ENCODE measurements at regions not wholly inside any gene's neighbourhood (a gene's known extent, or its start where the extent isn't known, plus 50 kb on each side); places are given as distances from the start of the nearest gene placed in this dataset.

- no peaks in the 10 kb centered on the region for H3K79me1 ChIP-seq (ENCODE audit: low read length)
- no peak overlapping the region for H3K14ac ChIP-seq (ENCODE audit: low read length)
- H3K4ac ChIP-seq (ENCODE audit: low read depth, low read length) = no peak overlapping the region
- no peak overlapping the region for H4K8ac ChIP-seq (ENCODE audit: low read depth, low read length)
- no peak overlapping the region for H2AK5ac ChIP-seq (ENCODE audit: low read length)
- no peak overlapping the region for H3K9ac ChIP-seq (ENCODE audit: low read length)
- H3K9me3 ChIP-seq (ENCODE audit: insufficient read depth, low read depth, low read length) = no peaks in the 10 kb centered on the region
- H2BK120ac ChIP-seq (ENCODE audit: insufficient read depth, low read length, poor library complexity) = no peak overlapping the region
- H4K12ac ChIP-seq (ENCODE audit: low read depth, low read length) = no peak overlapping the region
- no peak overlapping the region for H4K91ac ChIP-seq (ENCODE audit: low read depth, low read length)
- no peak overlapping the region for H3K27ac ChIP-seq (ENCODE audit: low read depth, low read length)
- H3K27me3 ChIP-seq (ENCODE audit: insufficient read depth, low read length) = no peaks in the 10 kb centered on the region
- no peaks in the 10 kb centered on the region for H3K4me1 ChIP-seq (ENCODE audit: control insufficient read depth in 1 of 2, insufficient read depth in 2 of 2, low read length in 2 of 2)
- H3K4me2 ChIP-seq (ENCODE audit: low read length) = no peak overlapping the region
- H3K36me3 ChIP-seq (ENCODE audit: control insufficient read depth in 1 of 2, insufficient read depth in 2 of 2, low read length in 2 of 2) = no peaks in the 10 kb centered on the region
- no peak overlapping the region for H3K23ac ChIP-seq (ENCODE audit: low read length)
- H2BK12ac ChIP-seq (ENCODE audit: low read length) = no peak overlapping the region
- no peak overlapping the region for H3K18ac ChIP-seq (ENCODE audit: low read length)
- no peak overlapping the region for H3K4me3 ChIP-seq (ENCODE audit: low read depth, low read length)
- no peak overlapping the region for H2AFZ ChIP-seq (ENCODE audit: insufficient read depth, low read length, poor library complexity)
- no peaks in the 10 kb centered on the region for H3K79me2 ChIP-seq (ENCODE audit: control insufficient read depth, insufficient read depth, low read length, poor library complexity)
- H2BK5ac ChIP-seq (ENCODE audit: low read depth, low read length, poor library complexity) = no peak overlapping the region
- no peak for DNase-seq
Observed at GRCh38 chr7:86012971-86013370, 630.7 kb upstream of the GRM3 start.

- Histone ChIP-seq H3K79me1 (ENCODE audit: low read length) (no peaks in the 10 kb centered on the region), H2AK5ac (ENCODE audit: low read length) (no peak overlapping the region)
Observed at GRCh38 chr7:86008898-86009297, 634.8 kb upstream of the GRM3 start.

GRCh38 chr7:86006909-86007308, 636.8 kb upstream of the GRM3 start:
- no peaks in the 10 kb centered on the region for H3K9me3 ChIP-seq (ENCODE audit: insufficient read depth, low read depth, low read length)
- WGBS (ENCODE audit: extremely low coverage, insufficient coverage, insufficient read length) = no CpG with 5 or more reads among the region's 2 CpGs
- H3K27me3 ChIP-seq (ENCODE audit: insufficient read depth, low read length) = no peaks in the 10 kb centered on the region
- no peaks in the 10 kb centered on the region for H3K79me2 ChIP-seq (ENCODE audit: control insufficient read depth, insufficient read depth, low read length, poor library complexity)
- no peak overlapping the region for H3K4me2 ChIP-seq (ENCODE audit: low read length)
- no peak overlapping the region for H3K23ac ChIP-seq (ENCODE audit: low read length)
- no peak overlapping the region for H4K8ac ChIP-seq (ENCODE audit: low read depth, low read length)
- H3K14ac ChIP-seq (ENCODE audit: low read length) = no peak overlapping the region
- H3K4me3 ChIP-seq (ENCODE audit: low read depth, low read length) = no peak overlapping the region
- no peak overlapping the region for H2AK5ac ChIP-seq (ENCODE audit: low read length)
- H3K4me1 ChIP-seq (ENCODE audit: control insufficient read depth in 1 of 2, insufficient read depth in 2 of 2, low read length in 2 of 2) = no peaks in the 10 kb centered on the region
- no peak overlapping the region for H2AFZ ChIP-seq (ENCODE audit: insufficient read depth, low read length, poor library complexity)
- H3K36me3 ChIP-seq (ENCODE audit: control insufficient read depth in 1 of 2, insufficient read depth in 2 of 2, low read length in 2 of 2) = no peaks in the 10 kb centered on the region
- no peak overlapping the region for H3K27ac ChIP-seq (ENCODE audit: low read depth, low read length)
- H3K4ac ChIP-seq (ENCODE audit: low read depth, low read length) = no peak overlapping the region
- no peak overlapping the region for H4K12ac ChIP-seq (ENCODE audit: low read depth, low read length)
- H2BK5ac ChIP-seq (ENCODE audit: low read depth, low read length, poor library complexity) = no peak overlapping the region
- no peak overlapping the region for H2BK120ac ChIP-seq (ENCODE audit: insufficient read depth, low read length, poor library complexity)
- H3K18ac ChIP-seq (ENCODE audit: low read length) = no peak overlapping the region
- DNase-seq = no peak
- H2BK12ac ChIP-seq (ENCODE audit: low read length) = no peak overlapping the region
- H3K9ac ChIP-seq (ENCODE audit: low read length) = no peak overlapping the region
- H3K79me1 ChIP-seq (ENCODE audit: low read length) = no peaks in the 10 kb centered on the region
- no peak overlapping the region for H4K91ac ChIP-seq (ENCODE audit: low read depth, low read length)

More at GRCh38 chr7:86008898-86009297, 634.8 kb upstream of the GRM3 start:
- no peak overlapping the region for H3K18ac ChIP-seq (ENCODE audit: low read length)
- H4K12ac ChIP-seq (ENCODE audit: low read depth, low read length) = no peak overlapping the region
- H2BK120ac ChIP-seq (ENCODE audit: insufficient read depth, low read length, poor library complexity) = no peak overlapping the region
- H4K8ac ChIP-seq (ENCODE audit: low read depth, low read length) = no peak overlapping the region
- no peak overlapping the region for H3K4me3 ChIP-seq (ENCODE audit: low read depth, low read length)
- no peaks in the 10 kb centered on the region for H3K9me3 ChIP-seq (ENCODE audit: insufficient read depth, low read depth, low read length)
- H3K4me1 ChIP-seq (ENCODE audit: control insufficient read depth in 1 of 2, insufficient read depth in 2 of 2, low read length in 2 of 2) = no peaks in the 10 kb centered on the region
- H2AFZ ChIP-seq (ENCODE audit: insufficient read depth, low read length, poor library complexity) = no peak overlapping the region
- no peaks in the 10 kb centered on the region for H3K36me3 ChIP-seq (ENCODE audit: control insufficient read depth in 1 of 2, insufficient read depth in 2 of 2, low read length in 2 of 2)
- no peak overlapping the region for H3K4me2 ChIP-seq (ENCODE audit: low read length)
- no peak for DNase-seq
- H3K23ac ChIP-seq (ENCODE audit: low read length) = no peak overlapping the region
- H3K14ac ChIP-seq (ENCODE audit: low read length) = no peak overlapping the region
- WGBS (ENCODE audit: extremely low coverage, insufficient coverage, insufficient read length) = no CpG with 5 or more reads among the region's 3 CpGs
- no peak overlapping the region for H3K9ac ChIP-seq (ENCODE audit: low read length)
- no peaks in the 10 kb centered on the region for H3K27me3 ChIP-seq (ENCODE audit: insufficient read depth, low read length)
- H2BK12ac ChIP-seq (ENCODE audit: low read length) = no peak overlapping the region
- H2BK5ac ChIP-seq (ENCODE audit: low read depth, low read length, poor library complexity) = no peak overlapping the region
- no peak overlapping the region for H3K4ac ChIP-seq (ENCODE audit: low read depth, low read length)
- no peak overlapping the region for H3K27ac ChIP-seq (ENCODE audit: low read depth, low read length)
- no peak overlapping the region for H4K91ac ChIP-seq (ENCODE audit: low read depth, low read length)
- H3K79me2 ChIP-seq (ENCODE audit: control insufficient read depth, insufficient read depth, low read length, poor library complexity) = no peaks in the 10 kb centered on the region

GRCh38 chr7:86002858-86003257, 640.9 kb upstream of the GRM3 start:
- H4K8ac ChIP-seq (ENCODE audit: low read depth, low read length) = no peak overlapping the region
- H2BK5ac ChIP-seq (ENCODE audit: low read depth, low read length, poor library complexity) = no peak overlapping the region
- H3K4me1 ChIP-seq (ENCODE audit: control insufficient read depth in 1 of 2, insufficient read depth in 2 of 2, low read length in 2 of 2) = no peaks in the 10 kb centered on the region
- no peak overlapping the region for H3K4me3 ChIP-seq (ENCODE audit: low read depth, low read length)
- no peaks in the 10 kb centered on the region for H3K27me3 ChIP-seq (ENCODE audit: insufficient read depth, low read length)
- no peak overlapping the region for H4K12ac ChIP-seq (ENCODE audit: low read depth, low read length)
- H3K79me2 ChIP-seq (ENCODE audit: control insufficient read depth, insufficient read depth, low read length, poor library complexity) = no peaks in the 10 kb centered on the region
- no peak overlapping the region for H4K91ac ChIP-seq (ENCODE audit: low read depth, low read length)
- no peak overlapping the region for H3K4ac ChIP-seq (ENCODE audit: low read depth, low read length)
- no peak overlapping the region for H3K4me2 ChIP-seq (ENCODE audit: low read length)
- no peaks in the 10 kb centered on the region for H3K9me3 ChIP-seq (ENCODE audit: insufficient read depth, low read depth, low read length)
- H2BK120ac ChIP-seq (ENCODE audit: insufficient read depth, low read length, poor library complexity) = no peak overlapping the region
- H3K14ac ChIP-seq (ENCODE audit: low read length) = no peak overlapping the region
- no peak overlapping the region for H3K23ac ChIP-seq (ENCODE audit: low read length)
- no peak for DNase-seq
- no peak overlapping the region for H3K18ac ChIP-seq (ENCODE audit: low read length)
- no peaks in the 10 kb centered on the region for H3K79me1 ChIP-seq (ENCODE audit: low read length)
- H3K9ac ChIP-seq (ENCODE audit: low read length) = no peak overlapping the region
- no peak overlapping the region for H2BK12ac ChIP-seq (ENCODE audit: low read length)
- H3K27ac ChIP-seq (ENCODE audit: low read depth, low read length) = no peak overlapping the region
- no peak overlapping the region for H2AFZ ChIP-seq (ENCODE audit: insufficient read depth, low read length, poor library complexity)
- no peak overlapping the region for H2AK5ac ChIP-seq (ENCODE audit: low read length)
- H3K36me3 ChIP-seq (ENCODE audit: control insufficient read depth in 1 of 2, insufficient read depth in 2 of 2, low read length in 2 of 2) = no peaks in the 10 kb centered on the region

GRCh38 chr7:85997515-85997914, 646.2 kb upstream of the GRM3 start:
- no peaks in the 10 kb centered on the region for H3K27me3 ChIP-seq (ENCODE audit: insufficient read depth, low read length)
- H2BK5ac ChIP-seq (ENCODE audit: low read depth, low read length, poor library complexity) = no peak overlapping the region
- H3K14ac ChIP-seq (ENCODE audit: low read length) = no peak overlapping the region
- no peaks in the 10 kb centered on the region for H3K4me1 ChIP-seq (ENCODE audit: control insufficient read depth in 1 of 2, insufficient read depth in 2 of 2, low read length in 2 of 2)
- H3K4me2 ChIP-seq (ENCODE audit: low read length) = no peak overlapping the region
- H2BK120ac ChIP-seq (ENCODE audit: insufficient read depth, low read length, poor library complexity) = no peak overlapping the region
- no peak overlapping the region for H3K9ac ChIP-seq (ENCODE audit: low read length)
- H2AK5ac ChIP-seq (ENCODE audit: low read length) = no peak overlapping the region
- no peaks in the 10 kb centered on the region for H3K9me3 ChIP-seq (ENCODE audit: insufficient read depth, low read depth, low read length)
- H3K79me1 ChIP-seq (ENCODE audit: low read length) = no peaks in the 10 kb centered on the region
- H3K23ac ChIP-seq (ENCODE audit: low read length) = no peak overlapping the region
- no peak overlapping the region for H3K18ac ChIP-seq (ENCODE audit: low read length)
- H4K91ac ChIP-seq (ENCODE audit: low read depth, low read length) = no peak overlapping the region
- no peak overlapping the region for H3K4me3 ChIP-seq (ENCODE audit: low read depth, low read length)
- no peak overlapping the region for H4K12ac ChIP-seq (ENCODE audit: low read depth, low read length)
- no peak for DNase-seq
- H3K36me3 ChIP-seq (ENCODE audit: control insufficient read depth in 1 of 2, insufficient read depth in 2 of 2, low read length in 2 of 2) = no peaks in the 10 kb centered on the region
- H3K4ac ChIP-seq (ENCODE audit: low read depth, low read length) = no peak overlapping the region
- H2BK12ac ChIP-seq (ENCODE audit: low read length) = no peak overlapping the region
- H3K79me2 ChIP-seq (ENCODE audit: control insufficient read depth, insufficient read depth, low read length, poor library complexity) = no peaks in the 10 kb centered on the region
- no peak overlapping the region for H4K8ac ChIP-seq (ENCODE audit: low read depth, low read length)
- no peak overlapping the region for H2AFZ ChIP-seq (ENCODE audit: insufficient read depth, low read length, poor library complexity)
- no peak overlapping the region for H3K27ac ChIP-seq (ENCODE audit: low read depth, low read length)

All from trophoblast cell (in vitro differentiated cells and primary cell).